Esophagus squamous epithelium (tissue), 5 donors: ENCODE measurements at regions not wholly inside any gene's neighbourhood (a gene's known extent, or its start where the extent isn't known, plus 50 kb on each side); places are given as distances from the start of the nearest gene placed in this dataset.
"Not testable (repeated sequence)": the region's sequence is repeated elsewhere in the genome, so short reads cannot be mapped to it uniquely, and the experiment has no call there.

ENCODE experiments used
- DNase-seq: peaks from one replicate; lab custom pipeline; 2025; lab: John Stamatoyannopoulos, UW
- H3K27ac ChIP-seq, 4 donors: fragments of 200-600 bp; sonication (generic); one replicate each; pipeline ENCODE4 v1.5.1; 2016 to 2019; ENCODE audit warnings: mild to moderate bottlenecking in 1 of 4
- H3K27me3 ChIP-seq, 4 donors: fragments of 200-600 bp; sonication (generic); 1 replicate in 3 of 4; 2 replicates in 1 of 4; pipeline versions ENCODE4 v1.5.1 to v1.6.0; 2017 to 2021; ENCODE audit warnings: antibody characterized with exemption in 1 of 4
- H3K36me3 ChIP-seq, 3 donors: fragments of 200-600 bp; sonication (generic); one replicate each; pipeline ENCODE4 v1.5.1; 2016 to 2019
- H3K4me1 ChIP-seq, 3 donors: fragments of 200-600 bp; sonication (generic); one replicate each; pipeline ENCODE4 v1.5.1; 2017 to 2019
- H3K4me3 ChIP-seq, 4 donors: fragments of 200-600 bp; sonication (generic); 1 replicate in 3 of 4; 2 replicates in 1 of 4; pipeline ENCODE4 v1.5.1; 2016 to 2019; ENCODE audit warnings: mild to moderate bottlenecking in 2 of 4, moderate library complexity in 1 of 4
- H3K9me3 ChIP-seq, 3 donors: fragments of 200-600 bp; sonication (generic); one replicate each; pipeline ENCODE4 v1.5.1; 2016 to 2019
- CTCF ChIP-seq, 6 experiments: fragments of 450-650 bp in 4 of 6; fragments of 200-600 bp in 2 of 6; sonication (generic) in 2 of 6; IDR thresholded peaks; one replicate each; pipeline ENCODE4 v1.5.1; 2016 to 2019; ENCODE audit warnings: antibody characterized with exemption in 6 of 6, mild to moderate bottlenecking in 4 of 6, moderate library complexity in 4 of 6
- POLR2A ChIP-seq, 4 donors: fragments of 450-650 bp; IDR thresholded peaks; one replicate each; pipeline ENCODE4 v1.6.1; 2017; ENCODE audit warnings: antibody characterized with exemption in 4 of 4, mild to moderate bottlenecking in 4 of 4, moderate library complexity in 3 of 4
- WGBS, 2 donors: methylation state at CpG; one replicate each; pipeline ENCODE4 v1.1.5; 2018; 5-methylcytosine and 5-hydroxymethylcytosine counted together
- intact Hi-C: fragments of 100-400 bp; cut with DNase I; formaldehyde crosslinking; loops from one replicate; pipeline ENCODE4 v1.15.0; 2022
- donor health status: DM: yes; HTN: yes; CAD: no.

- DNase-seq, result no peak
- Histone ChIP-seq H3K27me3 (no peaks in the 10 kb centered on the region), H3K27ac (no peak overlapping the region), H3K36me3 (no peaks in the 10 kb centered on the region), H3K4me1 (no peaks in the 10 kb centered on the region), H3K4me3 (no peak overlapping the region), H3K9me3 (no peaks in the 10 kb centered on the region)
- 83 to 89% methylated on average over 1 of the region's 1 CpG for WGBS, 2 donors
- no peak for TF ChIP-seq POLR2A (IDR thresholded peaks at IDR 0.05)
- no peak for TF ChIP-seq CTCF (IDR thresholded peaks at IDR 0.05)
- intact Hi-C loops, result no loop called here
These were observed 66.7 kb upstream of the PRSS3 start for GRCh38 chr9:33728613-33729012.

GRCh38 chr9:33731142-33731541 is 64.2 kb upstream of the PRSS3 start:
- H3K27ac ChIP-seq, result no peak overlapping the region
- no peak for DNase-seq
- 64 to 70% methylated on average over 4 of the region's 4 CpGs for WGBS, 2 donors
- no peaks in the 10 kb centered on the region for H3K9me3 ChIP-seq
- intact Hi-C loops, result no loop called here
- TF ChIP-seq CTCF (IDR thresholded peaks at IDR 0.05), result no peak
- no peak for TF ChIP-seq POLR2A (IDR thresholded peaks at IDR 0.05)
- H3K36me3 ChIP-seq, result no peaks in the 10 kb centered on the region
- H3K4me1 ChIP-seq, result peaks cover 0 to 22% (median 0%) of the 10 kb centered on the region in 3 donors
- no peak overlapping the region for H3K4me3 ChIP-seq
- H3K27me3 ChIP-seq, result peaks cover 0 to 10% (median 0%) of the 10 kb centered on the region in 4 donors

- peaks cover 0 to 24% (median 0%) of the 10 kb centered on the region in 3 donors for H3K4me1 ChIP-seq
- intact Hi-C loops, result no loop called here
- H3K27ac ChIP-seq, result no peak overlapping the region
- H3K27me3 ChIP-seq, result peaks cover 0 to 10% (median 0%) of the 10 kb centered on the region in 4 donors
- WGBS, 2 donors, result 79% methylated on average over 2 of the region's 2 CpGs; no CpG with 5 or more reads in 1 of the 2 donors
- H3K4me3 ChIP-seq, result no peak overlapping the region
- no peaks in the 10 kb centered on the region for H3K9me3 ChIP-seq
- TF ChIP-seq POLR2A (IDR thresholded peaks at IDR 0.05), result no peak
- TF ChIP-seq CTCF (IDR thresholded peaks at IDR 0.05), result no peak
- DNase-seq, result no peak
- no peaks in the 10 kb centered on the region for H3K36me3 ChIP-seq
These were observed 63.7 kb upstream of the PRSS3 start for GRCh38 chr9:33731625-33732024.

GRCh38 chr9:33734247-33734940 is 61.0 kb upstream of the PRSS3 start:
- H3K4me3 ChIP-seq, DNase-seq, H3K9me3 ChIP-seq, H3K36me3 ChIP-seq, intact Hi-C loops: not testable (repeated sequence)
- WGBS, 2 donors, result 75 to 88% methylated on average over 4 of the region's 5 CpGs
- Histone ChIP-seq H3K27me3 (peaks cover 0 to 10% (median 0%) of the 10 kb centered on the region in 4 donors), H3K27ac (peak overlapping the region; percentile 58 to 87 (median 81)), H3K4me1 (peaks cover 0 to 29% (median 0%) of the 10 kb centered on the region in 3 donors)

GRCh38 chr9:33734941-33735835 is 60.2 kb upstream of the PRSS3 start:
- peak in 1 of 4 donors; percentile 13 for TF ChIP-seq POLR2A (IDR thresholded peaks at IDR 0.05)
- peak overlapping the region; percentile 58 to 87 (median 81) for H3K27ac ChIP-seq
- peaks cover 0 to 10% (median 0%) of the 10 kb centered on the region in 4 donors for H3K27me3 ChIP-seq
- intact Hi-C loops, H3K9me3 ChIP-seq, H3K4me3 ChIP-seq, DNase-seq, H3K36me3 ChIP-seq: not testable (repeated sequence)
- WGBS, 2 donors, result 74 to 92% methylated on average over 3 to 6 of the region's 6 CpGs
- peaks cover 0 to 29% (median 0%) of the 10 kb centered on the region in 3 donors for H3K4me1 ChIP-seq
